ENCODE measurements at regions not wholly inside any gene's neighbourhood (a gene's known extent, or its start where the extent isn't known, plus 50 kb on each side); places are given as distances from the start of the nearest gene placed in this dataset.

DNA sequence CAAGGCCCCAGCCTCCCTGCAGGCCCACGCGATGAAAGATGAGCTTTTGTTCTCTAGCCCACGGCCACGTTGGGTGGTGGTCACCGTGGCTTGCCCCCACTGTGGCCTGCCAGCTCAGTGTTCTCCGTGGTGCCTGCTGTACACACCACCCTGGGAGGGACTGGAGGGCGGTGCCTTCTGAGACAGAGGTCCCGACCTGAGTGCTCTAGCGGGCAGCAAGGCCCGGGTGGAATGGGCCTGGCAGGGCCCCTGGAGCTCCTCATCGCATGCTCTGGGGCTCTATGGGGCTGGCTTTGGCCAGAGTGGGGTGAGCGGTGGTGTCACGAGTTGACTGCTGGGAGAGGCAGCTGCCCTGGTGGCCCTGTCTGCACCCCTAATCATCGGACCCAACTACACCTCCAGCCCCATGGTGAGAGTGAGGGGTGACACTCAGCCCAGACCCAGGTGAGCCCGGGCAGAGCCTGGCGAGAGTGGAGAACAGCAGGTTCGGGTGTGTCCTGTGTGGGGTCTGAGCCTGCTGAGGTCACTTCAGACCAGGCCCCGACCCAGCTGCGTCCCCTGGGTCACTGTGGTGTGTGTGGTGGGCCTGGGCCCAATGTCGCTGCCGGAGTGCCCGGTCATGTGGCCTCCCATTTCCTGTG lies 541.9 kb downstream of the TBC1D22A start:
- TF ChIP-seq CTCF (IDR thresholded peaks at IDR 0.05): no peak
- no peak for TF ChIP-seq EP300 (IDR thresholded peaks at IDR 0.05)
- TF ChIP-seq POLR2A (IDR thresholded peaks at IDR 0.05): no peak
